ENCODE measurements at regions not wholly inside any gene's neighbourhood (a gene's known extent, or its start where the extent isn't known, plus 50 kb on each side); places are given as distances from the start of the nearest gene placed in this dataset.

DNA sequence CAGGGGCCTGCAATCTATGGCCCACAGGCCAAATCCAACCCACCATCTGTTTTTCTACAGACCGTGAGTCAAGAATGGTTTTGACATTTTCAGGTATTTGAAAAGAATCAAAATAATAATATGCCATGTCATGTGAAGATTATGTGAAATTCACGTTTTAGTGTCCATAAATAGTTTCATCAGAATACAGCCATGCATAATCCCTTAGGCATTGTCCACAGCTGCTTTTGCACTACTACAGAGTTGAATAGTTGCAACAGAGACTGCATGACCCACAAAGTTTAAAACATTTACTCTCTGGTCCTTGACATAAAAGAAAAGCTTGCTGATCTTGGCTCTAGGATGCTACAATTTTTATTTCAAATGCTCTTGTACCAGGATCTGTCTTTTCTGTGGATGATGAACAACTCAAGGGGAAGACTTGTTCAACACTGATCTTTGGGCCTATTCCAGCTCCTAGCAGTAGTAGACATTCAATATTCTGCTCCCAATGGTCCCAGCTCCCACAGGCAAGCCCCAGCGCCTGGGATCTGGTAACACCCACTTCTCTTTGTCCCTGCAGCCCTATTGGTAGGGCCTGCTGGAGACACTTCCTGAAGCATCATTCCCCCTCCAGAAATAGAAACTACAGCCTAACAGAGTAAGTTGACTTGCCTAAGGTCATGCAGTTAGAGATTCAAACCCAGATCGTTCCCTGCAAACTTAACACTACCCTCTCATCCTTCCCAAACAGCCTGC is 76.9 kb downstream of the MRPL46 start:
- TF ChIP-seq, protein P1, sequence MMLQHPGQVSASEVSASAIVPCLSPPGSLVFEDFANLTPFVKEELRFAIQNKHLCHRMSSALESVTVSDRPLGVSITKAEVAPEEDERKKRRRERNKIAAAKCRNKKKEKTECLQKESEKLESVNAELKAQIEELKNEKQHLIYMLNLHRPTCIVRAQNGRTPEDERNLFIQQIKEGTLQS (IDR thresholded peaks at IDR 0.05), result no peak
- TF ChIP-seq, protein P2, sequence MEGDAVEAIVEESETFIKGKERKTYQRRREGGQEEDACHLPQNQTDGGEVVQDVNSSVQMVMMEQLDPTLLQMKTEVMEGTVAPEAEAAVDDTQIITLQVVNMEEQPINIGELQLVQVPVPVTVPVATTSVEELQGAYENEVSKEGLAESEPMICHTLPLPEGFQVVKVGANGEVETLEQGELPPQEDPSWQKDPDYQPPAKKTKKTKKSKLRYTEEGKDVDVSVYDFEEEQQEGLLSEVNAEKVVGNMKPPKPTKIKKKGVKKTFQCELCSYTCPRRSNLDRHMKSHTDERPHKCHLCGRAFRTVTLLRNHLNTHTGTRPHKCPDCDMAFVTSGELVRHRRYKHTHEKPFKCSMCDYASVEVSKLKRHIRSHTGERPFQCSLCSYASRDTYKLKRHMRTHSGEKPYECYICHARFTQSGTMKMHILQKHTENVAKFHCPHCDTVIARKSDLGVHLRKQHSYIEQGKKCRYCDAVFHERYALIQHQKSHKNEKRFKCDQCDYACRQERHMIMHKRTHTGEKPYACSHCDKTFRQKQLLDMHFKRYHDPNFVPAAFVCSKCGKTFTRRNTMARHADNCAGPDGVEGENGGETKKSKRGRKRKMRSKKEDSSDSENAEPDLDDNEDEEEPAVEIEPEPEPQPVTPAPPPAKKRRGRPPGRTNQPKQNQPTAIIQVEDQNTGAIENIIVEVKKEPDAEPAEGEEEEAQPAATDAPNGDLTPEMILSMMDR (IDR thresholded peaks at IDR 0.05 in 2 of 3, conservative IDR thresholded peaks at IDR 0.05 in 1 of 3; ENCODE audit: borderline replicate concordance in 1 of 3, insufficient read depth in 1 of 3, low read depth in 2 of 3, low read length in 2 of 3), result no peak
- no peak for TF ChIP-seq POLR2A (IDR thresholded peaks at IDR 0.05; ENCODE audit: borderline replicate concordance, extremely low read depth, insufficient read depth, insufficient read length)
- TF ChIP-seq POLR2AphosphoS5 (IDR thresholded peaks at IDR 0.05; ENCODE audit: low read depth, low read length), result no peak
- TF ChIP-seq SP1 (IDR thresholded peaks at IDR 0.05; ENCODE audit: low read depth), result no peak
- no peak for TF ChIP-seq CEBPB (IDR thresholded peaks at IDR 0.05; ENCODE audit: low read depth)
- TF ChIP-seq, protein P3, sequence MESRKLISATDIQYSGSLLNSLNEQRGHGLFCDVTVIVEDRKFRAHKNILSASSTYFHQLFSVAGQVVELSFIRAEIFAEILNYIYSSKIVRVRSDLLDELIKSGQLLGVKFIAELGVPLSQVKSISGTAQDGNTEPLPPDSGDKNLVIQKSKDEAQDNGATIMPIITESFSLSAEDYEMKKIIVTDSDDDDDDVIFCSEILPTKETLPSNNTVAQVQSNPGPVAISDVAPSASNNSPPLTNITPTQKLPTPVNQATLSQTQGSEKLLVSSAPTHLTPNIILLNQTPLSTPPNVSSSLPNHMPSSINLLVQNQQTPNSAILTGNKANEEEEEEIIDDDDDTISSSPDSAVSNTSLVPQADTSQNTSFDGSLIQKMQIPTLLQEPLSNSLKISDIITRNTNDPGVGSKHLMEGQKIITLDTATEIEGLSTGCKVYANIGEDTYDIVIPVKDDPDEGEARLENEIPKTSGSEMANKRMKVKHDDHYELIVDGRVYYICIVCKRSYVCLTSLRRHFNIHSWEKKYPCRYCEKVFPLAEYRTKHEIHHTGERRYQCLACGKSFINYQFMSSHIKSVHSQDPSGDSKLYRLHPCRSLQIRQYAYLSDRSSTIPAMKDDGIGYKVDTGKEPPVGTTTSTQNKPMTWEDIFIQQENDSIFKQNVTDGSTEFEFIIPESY (IDR thresholded peaks at IDR 0.05; ENCODE audit: extremely low read depth, insufficient replicate concordance, low read length), result no peak
- TF ChIP-seq SIN3A (IDR thresholded peaks at IDR 0.05; ENCODE audit: low read depth), result no peak
- no peak for TF ChIP-seq ZNF274 (IDR thresholded peaks at IDR 0.05; ENCODE audit: low read depth, low read length)
- no peak for TF ChIP-seq YY1 (IDR thresholded peaks at IDR 0.05; ENCODE audit: extremely low read depth, insufficient replicate concordance, low read depth, low read length)
- no peak for TF ChIP-seq CBX3 (IDR thresholded peaks at IDR 0.05; ENCODE audit: low read depth)
- no peak for TF ChIP-seq EZH2 (IDR thresholded peaks at IDR 0.05)
